Glutamatergic neuron (in vitro differentiated cells): ENCODE measurements at regions not wholly inside any gene's neighbourhood (a gene's known extent, or its start where the extent isn't known, plus 50 kb on each side); places are given as distances from the start of the nearest gene placed in this dataset.

Source experiments
- DNase-seq: peaks from one replicate; pipeline ENCODE4 v3.0.0; 2022
- H3K27ac Mint-ChIP-seq: one replicate; pipeline ENCODE4 v1.8.0; 2020; ENCODE audit warnings: mild to moderate bottlenecking, mixed read lengths, inconsistent platforms; ENCODE audit not compliant: unreplicated experiment
- H3K27me3 Mint-ChIP-seq: one replicate; pipeline ENCODE4 v1.8.0; 2020; ENCODE audit warnings: mild to moderate bottlenecking, moderate library complexity, mixed read lengths, inconsistent platforms; ENCODE audit not compliant: unreplicated experiment
- H3K36me3 Mint-ChIP-seq: one replicate; pipeline ENCODE4 v1.8.0; 2020; ENCODE audit warnings: mild to moderate bottlenecking, mixed read lengths, inconsistent platforms; ENCODE audit not compliant: unreplicated experiment
- H3K4me1 Mint-ChIP-seq: one replicate; pipeline ENCODE4 v1.8.0; 2020; ENCODE audit warnings: mild to moderate bottlenecking, low read depth, mixed read lengths, inconsistent platforms; ENCODE audit not compliant: unreplicated experiment
- H3K4me3 Mint-ChIP-seq: one replicate; pipeline ENCODE4 v1.8.0; 2020; ENCODE audit warnings: mild to moderate bottlenecking, mixed read lengths, inconsistent platforms; ENCODE audit not compliant: unreplicated experiment
- H3K9me3 Mint-ChIP-seq: one replicate; pipeline ENCODE4 v1.8.0; 2020; ENCODE audit warnings: mild to moderate bottlenecking, moderate library complexity, mixed read lengths, inconsistent platforms; ENCODE audit not compliant: unreplicated experiment
- TF ChIP-seq, protein P1 (sequence below): fragments of 200-600 bp; sonication (generic); IDR thresholded peaks from one replicate; pipeline ENCODE4 v1.5.0; 2021; ENCODE audit not compliant: partially characterized antibody, unreplicated experiment

DNA sequence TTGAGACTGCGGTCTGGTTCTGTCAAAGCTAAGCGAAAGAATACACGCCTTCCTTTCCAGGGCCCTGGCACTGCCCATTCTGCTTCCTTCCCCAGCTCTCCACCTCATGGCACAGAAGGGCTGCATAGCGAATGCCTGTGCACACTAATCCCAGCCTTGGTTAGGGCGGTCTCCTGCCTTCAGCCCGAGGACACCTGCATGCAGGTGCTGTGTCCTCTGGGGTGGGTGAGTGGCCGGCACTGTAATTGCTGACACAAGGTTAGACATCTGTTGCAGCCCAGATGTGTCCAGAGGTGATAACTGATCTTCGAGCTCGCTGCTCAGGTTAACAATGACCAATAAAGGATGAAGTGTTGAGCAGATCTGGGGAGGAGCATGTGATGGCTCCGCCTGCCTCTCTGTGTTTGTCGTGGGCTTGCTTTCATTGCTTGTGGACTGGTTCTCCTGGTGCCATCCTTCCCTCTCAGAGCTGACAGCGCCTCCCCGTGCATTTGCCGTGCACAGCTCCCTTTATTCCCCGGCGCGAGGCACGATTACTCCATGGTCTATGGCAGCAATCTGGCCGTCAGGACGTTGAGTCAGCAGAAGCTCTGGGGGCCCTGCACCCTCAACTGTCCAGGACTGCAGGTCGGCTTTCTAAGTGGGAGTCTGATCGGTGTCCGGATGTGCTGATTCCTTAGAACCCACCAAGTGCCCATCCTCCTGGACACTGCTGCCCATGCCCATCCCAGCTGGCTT lies 1088.2 kb downstream of the BRD1 start:
- DNase-seq, result no peak

DNA sequence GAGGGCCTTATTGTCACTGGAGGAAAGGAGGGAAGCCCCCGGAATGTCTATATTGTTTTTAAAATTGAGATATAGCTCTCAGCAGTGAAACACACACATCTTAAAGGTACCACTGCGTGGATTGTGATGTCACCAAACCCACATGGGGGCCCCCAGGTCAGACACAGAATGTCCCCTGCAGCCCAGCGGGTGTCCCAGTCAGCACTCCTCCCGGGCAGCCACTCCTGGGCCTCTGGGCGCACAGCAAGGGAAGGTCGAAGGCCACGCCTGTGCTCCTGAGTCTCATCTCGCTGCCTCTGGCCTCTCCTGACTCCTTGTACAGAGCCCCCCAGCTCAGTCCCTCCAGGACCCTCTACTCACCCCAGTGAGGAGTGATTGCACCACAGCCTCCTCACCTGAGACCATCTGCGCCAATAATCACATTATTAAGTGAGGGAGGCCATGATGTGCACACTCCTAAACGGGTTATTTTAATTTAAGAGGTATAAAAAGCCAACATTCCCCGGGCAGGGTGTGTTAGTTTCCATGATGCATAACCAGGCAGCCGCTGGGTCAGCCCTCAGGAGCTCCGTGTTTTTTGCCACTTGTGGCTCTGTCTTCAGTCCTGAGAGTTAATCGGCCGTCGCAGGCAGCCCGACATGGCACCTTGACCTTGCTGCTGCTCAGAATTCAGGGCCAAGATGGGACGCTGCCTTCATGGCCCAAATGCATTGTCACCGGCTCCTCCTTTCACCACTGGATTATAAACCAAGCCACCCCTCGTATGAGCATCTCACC lies 1089.3 kb downstream of the BRD1 start:
- Mint-ChIP-seq H3K27ac (no peak overlapping the region), H3K27me3 (peaks cover 7% of the 10 kb centered on the region), H3K4me1 (no peaks in the 10 kb centered on the region), H3K9me3 (peaks cover 25% of the 10 kb centered on the region), H3K4me3 (no peak overlapping the region), H3K36me3 (peaks cover 8% of the 10 kb centered on the region)
- DNase-seq, result no peak
- TF ChIP-seq, protein P1, sequence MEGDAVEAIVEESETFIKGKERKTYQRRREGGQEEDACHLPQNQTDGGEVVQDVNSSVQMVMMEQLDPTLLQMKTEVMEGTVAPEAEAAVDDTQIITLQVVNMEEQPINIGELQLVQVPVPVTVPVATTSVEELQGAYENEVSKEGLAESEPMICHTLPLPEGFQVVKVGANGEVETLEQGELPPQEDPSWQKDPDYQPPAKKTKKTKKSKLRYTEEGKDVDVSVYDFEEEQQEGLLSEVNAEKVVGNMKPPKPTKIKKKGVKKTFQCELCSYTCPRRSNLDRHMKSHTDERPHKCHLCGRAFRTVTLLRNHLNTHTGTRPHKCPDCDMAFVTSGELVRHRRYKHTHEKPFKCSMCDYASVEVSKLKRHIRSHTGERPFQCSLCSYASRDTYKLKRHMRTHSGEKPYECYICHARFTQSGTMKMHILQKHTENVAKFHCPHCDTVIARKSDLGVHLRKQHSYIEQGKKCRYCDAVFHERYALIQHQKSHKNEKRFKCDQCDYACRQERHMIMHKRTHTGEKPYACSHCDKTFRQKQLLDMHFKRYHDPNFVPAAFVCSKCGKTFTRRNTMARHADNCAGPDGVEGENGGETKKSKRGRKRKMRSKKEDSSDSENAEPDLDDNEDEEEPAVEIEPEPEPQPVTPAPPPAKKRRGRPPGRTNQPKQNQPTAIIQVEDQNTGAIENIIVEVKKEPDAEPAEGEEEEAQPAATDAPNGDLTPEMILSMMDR, result no peak

More for the DNA sequence above, 1088.2 kb downstream of the BRD1 start:
- Mint-ChIP-seq H3K9me3 (peaks cover 27% of the 10 kb centered on the region), H3K4me3 (no peak overlapping the region), H3K27ac (no peak overlapping the region), H3K4me1 (no peaks in the 10 kb centered on the region), H3K27me3 (peaks cover 7% of the 10 kb centered on the region), H3K36me3 (peaks cover 9% of the 10 kb centered on the region)
- TF ChIP-seq, protein P1, result no peak

DNA sequence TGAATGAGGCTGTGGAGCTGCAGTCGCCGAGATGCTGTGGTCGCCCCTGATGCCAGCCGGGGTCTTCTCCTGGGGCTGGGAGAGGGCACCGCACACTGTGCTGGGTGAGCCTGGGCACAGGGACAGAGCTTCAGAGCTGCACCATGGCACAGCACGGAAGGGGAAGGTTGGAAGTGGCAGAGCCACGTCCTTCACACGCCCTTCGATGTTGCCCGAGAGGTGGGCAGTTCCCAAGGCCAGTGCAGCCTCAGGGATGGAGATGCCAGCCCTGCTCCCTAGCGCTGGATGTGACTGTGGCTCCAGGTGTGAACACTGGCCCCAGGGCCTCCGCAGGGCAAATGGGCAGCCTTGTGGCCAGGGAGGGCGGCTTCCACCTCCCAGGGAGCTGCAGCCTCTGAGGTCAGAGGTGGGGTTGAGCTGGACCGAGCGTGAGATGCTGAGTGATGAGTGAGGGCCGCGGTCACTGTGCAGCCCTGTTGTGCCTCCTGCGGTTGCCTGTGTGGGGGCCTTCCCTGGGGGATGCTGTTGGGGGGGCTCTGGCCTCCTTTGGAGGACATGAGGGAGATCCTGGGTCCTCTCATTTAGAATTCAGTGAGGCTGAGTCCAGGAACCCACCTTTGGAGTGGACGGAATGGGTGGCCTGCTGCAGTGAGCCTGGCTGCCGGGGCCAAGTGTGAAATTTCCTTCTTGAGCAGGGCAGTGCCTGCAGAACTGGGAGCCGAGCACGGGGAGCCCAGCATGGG lies 1090.0 kb downstream of the BRD1 start:
- Mint-ChIP-seq H3K27ac (no peak overlapping the region), H3K4me1 (no peaks in the 10 kb centered on the region), H3K9me3 (peaks cover 26% of the 10 kb centered on the region), H3K36me3 (peaks cover 8% of the 10 kb centered on the region), H3K27me3 (peaks cover 7% of the 10 kb centered on the region), H3K4me3 (no peak overlapping the region)
- no peak for DNase-seq
- TF ChIP-seq, protein P1, result no peak

DNA sequence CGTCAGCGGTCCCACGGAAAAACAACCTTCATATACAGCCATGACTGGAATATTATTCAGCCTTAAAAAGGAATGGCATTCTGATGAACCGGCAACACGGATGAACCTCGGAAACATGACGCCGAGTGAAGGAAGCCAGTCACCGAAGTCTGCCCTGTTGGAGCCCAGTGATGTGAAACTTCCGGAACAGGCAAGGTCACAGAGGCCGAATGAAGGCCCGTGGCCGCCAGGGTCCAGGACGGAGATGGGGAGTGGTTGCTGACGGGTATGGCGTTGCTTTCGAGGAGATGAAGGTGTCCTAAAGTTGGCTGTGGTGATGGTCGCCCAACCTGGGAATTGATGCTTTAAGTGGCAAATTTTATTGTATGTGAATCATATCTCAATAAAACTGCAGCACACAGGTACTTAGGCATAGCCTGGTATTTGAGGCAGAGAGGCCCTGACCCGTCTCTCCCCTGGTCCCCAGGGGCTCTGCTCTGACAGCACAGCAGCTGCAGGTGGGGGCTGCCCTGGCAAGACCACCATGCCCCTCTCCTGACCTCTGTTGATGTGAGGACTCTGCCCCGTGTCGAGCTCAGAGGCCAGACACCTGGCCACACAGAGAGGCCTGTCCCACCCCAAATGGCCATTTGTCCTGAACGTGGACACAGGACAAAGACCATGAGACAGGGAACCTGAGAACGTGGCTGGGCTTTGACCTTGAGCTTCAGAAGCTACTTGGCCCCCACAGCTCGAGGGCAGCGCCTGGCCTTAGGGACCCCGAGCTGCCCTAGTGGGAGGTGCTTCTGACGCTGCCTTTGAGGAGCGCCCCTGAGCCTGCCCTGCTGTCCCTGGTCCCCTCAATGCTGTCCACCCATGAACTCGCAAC lies 1090.8 kb downstream of the BRD1 start:
- Mint-ChIP-seq H3K27ac (no peak overlapping the region), H3K4me1 (no peaks in the 10 kb centered on the region), H3K9me3 (peaks cover 29% of the 10 kb centered on the region), H3K4me3 (no peak overlapping the region), H3K36me3 (peaks cover 13% of the 10 kb centered on the region), H3K27me3 (peaks cover 4% of the 10 kb centered on the region)
- no peak for DNase-seq
- TF ChIP-seq, protein P1, result no peak
